OCI-LY7 (cell line): ENCODE measurements at regions not wholly inside any gene's neighbourhood (a gene's known extent, or its start where the extent isn't known, plus 50 kb on each side); places are given as distances from the start of the nearest gene placed in this dataset.

Experiments
- CTCF ChIP-seq: fragments of 200-600 bp; sonication (generic); conservative IDR thresholded peaks from 2 replicates; pipeline ENCODE4 v1.5.1; 2014; ENCODE audit warnings: mild to moderate bottlenecking, antibody characterized with exemption, low read length, moderate library complexity, mixed read lengths
- EZH2phosphoT487 ChIP-seq: fragments of 200-600 bp; sonication (generic); IDR thresholded peaks from 2 replicates; pipeline ENCODE4 v1.6.1; 2018; ENCODE audit warnings: low read depth, borderline replicate concordance, mild to moderate bottlenecking, mixed run types, antibody characterized with exemption, low read length, moderate library complexity, mixed read lengths

GRCh38 chr7:10634239-10634638 lies 339.4 kb upstream of the PHF14 start:
- TF ChIP-seq CTCF (no peak), EZH2phosphoT487 (no peak)
